GM12864 (cell line): ENCODE measurements at regions not wholly inside any gene's neighbourhood (a gene's known extent, or its start where the extent isn't known, plus 50 kb on each side); places are given as distances from the start of the nearest gene placed in this dataset.

Experiments used
- DNase-seq: peaks from one replicate; pipeline ENCODE4 v3.0.0-alpha.2; 2011; ENCODE audit warnings: low read depth
- H3K4me3 ChIP-seq: 2 replicates; pipeline ENCODE4 v1.5.1; 2011; ENCODE audit warnings: mild to moderate bottlenecking, low read depth, low read length, control low read depth
- CTCF ChIP-seq: IDR thresholded peaks from 2 replicates; pipeline ENCODE4 v1.5.1; 2011; ENCODE audit warnings: low read depth, mild to moderate bottlenecking, moderate library complexity, low read length, control low read depth, inconsistent platforms; ENCODE audit errors: missing control alignments

- no peak overlapping the region for H3K4me3 ChIP-seq
- DNase-seq: no peak
- no peak for TF ChIP-seq CTCF
These were observed 163.9 kb upstream of the DMRT1 start for GRCh38 chr9:677461-678097.

- no peak for DNase-seq
- no peak overlapping the region for H3K4me3 ChIP-seq
- no peak for TF ChIP-seq CTCF
These were observed 162.6 kb upstream of the DMRT1 start for GRCh38 chr9:678897-679296.

GRCh38 chr9:679462-679861, 162.0 kb upstream of the DMRT1 start:
- DNase-seq: no peak
- H3K4me3 ChIP-seq: no peak overlapping the region
- TF ChIP-seq CTCF: no peak

GRCh38 chr9:680106-680505, 161.4 kb upstream of the DMRT1 start:
- no peak overlapping the region for H3K4me3 ChIP-seq
- DNase-seq: no peak
- TF ChIP-seq CTCF: no peak

GRCh38 chr9:682633-683508, 158.6 kb upstream of the DMRT1 start:
- no peak for DNase-seq
- TF ChIP-seq CTCF: no peak
- no peak overlapping the region for H3K4me3 ChIP-seq

GRCh38 chr9:683509-684021, 157.9 kb upstream of the DMRT1 start:
- DNase-seq: no peak
- TF ChIP-seq CTCF: no peak
- no peak overlapping the region for H3K4me3 ChIP-seq
